Erythroblast (primary cell): ENCODE measurements at regions not wholly inside any gene's neighbourhood (a gene's known extent, or its start where the extent isn't known, plus 50 kb on each side); places are given as distances from the start of the nearest gene placed in this dataset.
"Not testable (repeated sequence)": the region's sequence is repeated elsewhere in the genome, so short reads cannot be mapped to it uniquely, and the experiment has no call there.

Source experiments
- DNase-seq, 2 experiments: peaks; one replicate each; lab custom pipeline; 2025; lab: John Stamatoyannopoulos, UW
- GATA1 ChIP-seq: IDR thresholded peaks from 2 replicates; pipeline ENCODE4 v1.6.1; 2011; ENCODE audit warnings: low read depth, mild to moderate bottlenecking, control low read depth, low read length, moderate library complexity
- POLR2A ChIP-seq: IDR thresholded peaks from 2 replicates; pipeline ENCODE4 v1.6.1; 2011; ENCODE audit warnings: mild to moderate bottlenecking, low read length

DNA sequence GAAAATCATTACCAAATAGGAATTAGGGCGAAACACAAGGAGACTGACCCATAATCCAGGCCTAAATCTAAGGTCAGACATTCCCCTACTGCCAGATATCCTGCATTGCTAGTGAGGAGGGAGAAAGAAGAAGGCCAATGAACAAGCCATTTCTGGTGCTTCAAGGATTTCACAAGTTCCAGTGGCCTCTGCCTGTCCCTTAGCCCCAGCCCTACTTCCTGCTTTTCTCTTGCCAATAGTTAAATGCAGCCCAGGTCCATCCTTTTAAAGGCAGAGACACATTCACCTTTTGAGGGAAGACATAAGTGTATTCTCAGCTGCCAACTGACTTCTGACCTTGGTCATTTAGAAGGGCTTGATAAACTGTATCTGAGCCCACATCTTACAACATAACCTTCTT lies 135.8 kb downstream of the ZNF621 start:
- no peak for DNase-seq
- TF ChIP-seq POLR2A (no peak), GATA1 (no peak)

- DNase-seq, result no peak
- TF ChIP-seq POLR2A, result no peak
- TF ChIP-seq GATA1, result no peak
Measured at GRCh38 chr3:40661284-40661683, 136.5 kb downstream of the ZNF621 start.

GRCh38 chr3:40663280-40663679 lies 138.5 kb downstream of the ZNF621 start:
- no peak for DNase-seq
- no peak for TF ChIP-seq POLR2A

GRCh38 chr3:40669176-40669575 lies 144.4 kb downstream of the ZNF621 start:
- no peak for DNase-seq
- no peak for TF ChIP-seq POLR2A
- no peak for TF ChIP-seq GATA1

DNA sequence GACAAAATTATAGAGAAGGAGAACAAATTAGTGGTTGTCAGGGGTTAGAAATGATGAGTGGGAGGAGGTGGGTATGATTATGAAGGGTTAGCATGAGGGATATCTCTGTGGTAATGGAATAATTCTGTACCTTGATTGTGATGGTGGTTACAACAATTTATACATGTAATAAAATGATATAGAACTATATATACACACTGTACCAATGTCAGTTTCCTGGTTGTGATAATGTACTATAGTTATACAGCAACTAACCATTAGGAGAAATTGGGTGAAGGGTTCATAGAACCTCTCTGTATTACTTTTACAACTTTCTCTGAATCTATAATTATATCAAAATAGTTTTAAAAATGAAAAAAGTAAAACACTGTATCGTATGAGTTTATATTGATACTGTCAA lies 148.1 kb downstream of the ZNF621 start:
- TF ChIP-seq GATA1 (no peak), POLR2A (no peak)
- no peak for DNase-seq

DNA sequence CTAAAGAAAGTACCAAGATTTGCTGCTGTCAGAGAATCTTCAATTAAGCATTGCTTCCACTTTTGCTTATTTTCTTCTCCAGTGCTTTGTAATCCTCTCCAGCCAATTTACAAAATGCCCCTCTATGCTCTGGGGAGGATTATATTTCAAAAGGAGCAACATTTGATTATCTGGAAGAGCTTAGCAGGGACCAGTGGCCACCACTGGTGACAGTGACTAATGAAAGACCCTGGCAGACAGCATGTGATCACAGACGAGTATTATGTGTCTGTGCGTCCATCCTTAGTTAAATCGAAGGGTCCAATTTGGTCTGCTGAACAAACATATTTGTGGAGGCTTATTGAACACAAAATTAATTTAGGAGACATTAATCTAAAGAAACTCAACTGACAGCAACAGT lies 152.6 kb downstream of the ZNF621 start:
- DNase-seq, result no peak
- TF ChIP-seq POLR2A (no peak), GATA1 (no peak)

DNA sequence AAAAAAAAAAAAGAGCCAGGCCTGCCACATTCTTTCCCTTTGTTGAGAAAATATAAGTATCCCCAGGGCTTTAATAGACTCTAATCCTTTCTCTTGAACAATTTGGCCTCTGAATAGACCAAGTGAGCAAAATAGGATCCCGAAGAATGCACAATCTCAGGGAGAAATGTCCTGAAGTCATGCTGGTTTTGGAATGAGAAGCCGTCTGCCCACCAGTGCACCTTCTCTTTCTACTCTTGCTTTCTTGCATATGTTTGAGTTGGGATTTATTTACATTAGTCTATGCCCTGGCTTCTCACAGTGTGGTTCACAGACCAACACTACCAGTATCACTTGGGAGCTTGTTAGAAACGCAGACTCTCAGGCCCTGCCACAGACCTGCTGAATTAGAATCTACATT lies 153.0 kb downstream of the ZNF621 start:
- TF ChIP-seq GATA1 (no peak), POLR2A (no peak)
- no peak for DNase-seq

GRCh38 chr3:40679290-40679689 lies 154.5 kb downstream of the ZNF621 start:
- peak; percentile 59 to 91 for DNase-seq
- TF ChIP-seq POLR2A (no peak), GATA1 (no peak)

- TF ChIP-seq GATA1, result no peak
- TF ChIP-seq POLR2A, result no peak
- DNase-seq, result peak; percentile 30 to 47
Measured at GRCh38 chr3:40680685-40681657, 156.2 kb downstream of the ZNF621 start.

GRCh38 chr3:40681658-40682055 lies 156.9 kb downstream of the ZNF621 start:
- peak; percentile 54 to 71 for DNase-seq
- no peak for TF ChIP-seq POLR2A
- TF ChIP-seq GATA1, result no peak

DNA sequence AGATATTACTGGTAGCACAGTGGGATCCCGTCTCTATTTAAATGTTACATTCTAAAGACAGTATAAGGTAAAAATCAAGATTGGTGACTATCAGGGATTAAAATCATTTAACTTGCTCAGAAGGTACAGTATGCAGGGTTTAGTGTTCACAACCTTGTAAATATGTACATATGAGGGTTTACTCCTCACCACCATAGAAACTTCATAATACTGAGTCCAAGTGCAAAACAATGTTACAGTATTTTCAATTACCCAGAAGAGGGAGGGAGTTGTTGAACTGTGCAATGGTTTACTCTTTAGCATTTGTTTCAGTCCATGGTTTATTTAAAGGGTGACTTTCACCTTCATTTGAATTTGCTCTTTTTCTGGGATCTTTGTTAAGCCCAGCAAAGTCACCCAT lies 165.1 kb downstream of the ZNF621 start:
- TF ChIP-seq GATA1 (no peak), POLR2A (no peak)

DNA sequence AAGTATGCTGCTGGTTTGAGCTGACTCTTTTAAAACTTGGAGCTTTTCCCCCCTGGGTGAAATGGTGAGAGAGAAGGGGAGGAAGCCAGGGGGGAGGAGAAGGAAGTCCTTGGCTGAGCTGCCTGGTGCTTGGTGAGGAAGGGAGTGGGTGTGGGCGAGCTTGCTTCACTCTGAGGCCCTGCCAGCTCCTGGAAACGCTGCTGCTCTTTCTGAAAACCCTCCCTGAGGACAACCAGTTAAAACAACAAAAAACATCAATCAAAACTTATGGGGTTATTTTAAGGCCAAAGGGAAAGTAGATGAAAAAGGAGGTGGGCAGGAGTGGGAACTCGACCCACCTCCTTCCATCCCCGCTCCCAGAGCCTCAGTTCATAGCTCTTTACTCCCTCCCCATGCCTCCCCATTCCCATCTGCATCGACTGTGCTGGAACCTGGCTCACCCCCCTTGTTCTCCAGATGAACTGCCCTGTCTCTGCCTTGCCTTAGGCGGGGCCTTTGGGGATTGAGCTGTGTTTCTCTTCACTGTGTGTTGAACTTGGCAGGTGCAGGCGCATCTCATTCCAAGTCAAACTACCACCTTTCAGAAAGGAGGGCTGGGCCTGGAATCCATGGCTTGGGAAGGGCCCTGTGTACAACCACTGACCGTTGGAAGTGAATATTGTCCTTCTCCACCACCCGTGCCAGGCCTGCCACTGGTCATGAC lies 166.1 kb downstream of the ZNF621 start:
- no peak for DNase-seq
- TF ChIP-seq POLR2A (no peak), GATA1 (no peak)

More for the DNA sequence above, 165.1 kb downstream of the ZNF621 start:
- no peak for DNase-seq

DNA sequence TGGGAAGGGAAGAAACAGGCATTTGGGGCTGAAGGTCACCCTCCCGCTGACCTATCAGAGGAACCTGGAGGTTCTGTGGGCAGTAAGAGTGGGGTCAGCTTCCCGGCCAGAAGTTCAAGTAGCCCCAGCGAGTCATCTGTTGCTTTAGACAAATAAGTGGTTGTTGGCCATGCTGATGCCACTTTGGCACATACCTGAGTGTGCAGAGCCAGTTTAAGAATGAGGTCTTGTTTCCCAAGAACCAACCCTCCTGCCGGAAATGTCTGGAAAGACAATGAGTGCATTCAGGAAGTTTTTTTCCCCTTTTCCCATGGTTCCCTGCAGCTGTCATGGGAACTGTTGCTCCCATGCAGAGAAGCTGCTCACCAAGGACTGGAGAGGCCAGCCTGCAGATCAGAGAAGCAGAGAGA lies 166.7 kb downstream of the ZNF621 start:
- no peak for DNase-seq

GRCh38 chr3:40695848-40696247 lies 171.1 kb downstream of the ZNF621 start:
- no peak for DNase-seq
- TF ChIP-seq GATA1 (no peak), POLR2A (no peak)

More for the DNA sequence above, 166.7 kb downstream of the ZNF621 start:
- TF ChIP-seq GATA1, result no peak
- TF ChIP-seq POLR2A, result no peak

- DNase-seq, result not testable (repeated sequence)
Measured at GRCh38 chr3:40698611-40699010, 173.9 kb downstream of the ZNF621 start.
